HEK293 (cell line): ENCODE measurements at regions not wholly inside any gene's neighbourhood (a gene's known extent, or its start where the extent isn't known, plus 50 kb on each side); places are given as distances from the start of the nearest gene placed in this dataset.

Experiments
- CTCF ChIA-PET: fragments of 350-600 bp; formaldehyde crosslinking; extraction: SDS; loops from one replicate; lab custom pipeline; 2021; ENCODE audit warnings: antibody characterized with exemption; lab: Yijun Ruan, JAX
- POLR2A ChIA-PET: fragments of 300-600 bp; formaldehyde crosslinking; extraction: SDS; loops from one replicate; lab custom pipeline; 2020; ENCODE audit warnings: antibody characterized with exemption, inconsistent platforms; lab: Yijun Ruan, JAX
- H3K27ac ChIP-seq: fragments of 200-500 bp; sonication (Bioruptor generic); 2 replicates; pipeline ENCODE4 v1.5.1; 2014; ENCODE audit warnings: low read depth, low read length, control low read depth, inconsistent platforms; ENCODE audit errors: extremely low read depth
- H3K36me3 ChIP-seq, 2 experiments: fragments of 200-500 bp in 1 of 2; sonication (Bioruptor generic) in 1 of 2; 1 replicate in 1 of 2; 2 replicates in 1 of 2; pipeline ENCODE4 v1.5.1; 2014 to 2017; ENCODE audit warnings: inconsistent platforms in 2 of 2, low read length in 2 of 2; ENCODE audit not compliant: control insufficient read depth in 2 of 2, insufficient read depth in 1 of 2
- H3K4me1 ChIP-seq: fragments of 200-500 bp; sonication (Bioruptor generic); 2 replicates; pipeline ENCODE4 v1.5.1; 2014; ENCODE audit warnings: mild to moderate bottlenecking, low read length, inconsistent platforms; ENCODE audit not compliant: control insufficient read depth, insufficient read depth
- H3K4me3 ChIP-seq: 2 replicates; pipeline ENCODE4 v1.5.1; 2011; ENCODE audit warnings: low read depth, mild to moderate bottlenecking, control low read depth, low read length, moderate library complexity
- H3K9me3 ChIP-seq: fragments of 200-500 bp; sonication (Bioruptor generic); 2 replicates; pipeline ENCODE4 v1.5.1; 2014; ENCODE audit warnings: low read depth, low read length, inconsistent platforms; ENCODE audit not compliant: control insufficient read depth, insufficient read depth
- GLI2 ChIP-seq: fragments of 450-650 bp; formaldehyde crosslinking; IDR thresholded peaks from 2 replicates; pipeline ENCODE4; 2017; ENCODE audit warnings: missing biosample characterization, missing genetic modification characterization, low read depth, borderline replicate concordance
- GLIS1 ChIP-seq: fragments of 450-650 bp; formaldehyde crosslinking; IDR thresholded peaks from 2 replicates; pipeline ENCODE4 v1.5.1; 2016; ENCODE audit warnings: missing biosample characterization, missing genetic modification characterization
- KLF1 ChIP-seq: fragments of 450-650 bp; formaldehyde crosslinking; IDR thresholded peaks from 2 replicates; pipeline ENCODE4 v1.5.1; 2016; ENCODE audit warnings: missing biosample characterization, missing genetic modification characterization
- MZF1 ChIP-seq: fragments of 450-650 bp; formaldehyde crosslinking; IDR thresholded peaks from 2 replicates; pipeline ENCODE4 v1.5.1; 2017; ENCODE audit warnings: missing biosample characterization, missing genetic modification characterization, borderline replicate concordance
- YY2 ChIP-seq: fragments of 450-650 bp; formaldehyde crosslinking; IDR thresholded peaks from 2 replicates; pipeline ENCODE4 v1.5.1; 2016; ENCODE audit warnings: missing biosample characterization, missing genetic modification characterization
- ZBTB7A ChIP-seq: fragments of 450-650 bp; formaldehyde crosslinking; IDR thresholded peaks from 2 replicates; pipeline ENCODE4 v1.5.1; 2016; ENCODE audit warnings: low read depth, missing biosample characterization, missing genetic modification characterization
- ZFP69B ChIP-seq: fragments of 450-650 bp; formaldehyde crosslinking; IDR thresholded peaks from 2 replicates; pipeline ENCODE4 v1.5.1; 2016; ENCODE audit warnings: missing biosample characterization, missing genetic modification characterization
- ZIC2 ChIP-seq: fragments of 450-650 bp; formaldehyde crosslinking; IDR thresholded peaks from 2 replicates; pipeline ENCODE4 v1.5.1; 2016; ENCODE audit warnings: missing biosample characterization, missing genetic modification characterization
- ZNF132 ChIP-seq: fragments of 450-650 bp; formaldehyde crosslinking; IDR thresholded peaks from 2 replicates; pipeline ENCODE4 v1.5.1; 2017; ENCODE audit warnings: missing biosample characterization, missing genetic modification characterization, borderline replicate concordance
- ZNF169 ChIP-seq: fragments of 450-650 bp; formaldehyde crosslinking; IDR thresholded peaks from 2 replicates; pipeline ENCODE4 v1.5.1; 2016; ENCODE audit warnings: missing biosample characterization, missing genetic modification characterization
- ZNF184 ChIP-seq: fragments of 450-650 bp; IDR thresholded peaks from 2 replicates; pipeline ENCODE4 v1.5.1; 2018; ENCODE audit warnings: missing biosample characterization, mild to moderate bottlenecking, missing genetic modification characterization
- ZNF19 ChIP-seq: fragments of 450-650 bp; formaldehyde crosslinking; IDR thresholded peaks from 2 replicates; pipeline ENCODE4; 2016; ENCODE audit warnings: missing biosample characterization, missing genetic modification characterization, low read depth
- ZNF26 ChIP-seq: fragments of 450-650 bp; formaldehyde crosslinking; IDR thresholded peaks from 2 replicates; pipeline ENCODE4 v1.5.1; 2016; ENCODE audit warnings: missing biosample characterization, missing genetic modification characterization
- ZNF274 ChIP-seq, 2 experiments: fragments of 200-500 bp in 1 of 2; fragments of 450-650 bp in 1 of 2; sonication (Bioruptor generic) in 1 of 2; formaldehyde crosslinking in 1 of 2; IDR thresholded peaks; 2 replicates each; pipeline versions ENCODE4 v1.5.1 to v1.6.1; 2014 to 2016; ENCODE audit warnings: borderline replicate concordance in 1 of 2, inconsistent platforms in 1 of 2, low read length in 1 of 2, missing biosample characterization in 1 of 2, missing genetic modification characterization in 1 of 2
- ZNF335 ChIP-seq: fragments of 450-650 bp; formaldehyde crosslinking; conservative IDR thresholded peaks from 2 replicates; pipeline ENCODE4 v1.5.1; 2016; ENCODE audit warnings: missing biosample characterization, missing genetic modification characterization
- ZNF362 ChIP-seq: fragments of 450-650 bp; formaldehyde crosslinking; IDR thresholded peaks from 2 replicates; pipeline ENCODE4 v1.5.1; 2016; ENCODE audit warnings: missing biosample characterization, missing genetic modification characterization
- ZNF513 ChIP-seq: fragments of 450-650 bp; IDR thresholded peaks from 2 replicates; pipeline ENCODE4 v1.5.1; 2018; ENCODE audit warnings: missing biosample characterization, missing genetic modification characterization
- ZNF521 ChIP-seq: fragments of 450-650 bp; formaldehyde crosslinking; IDR thresholded peaks from 2 replicates; pipeline ENCODE4 v1.5.1; 2017; ENCODE audit warnings: missing biosample characterization, mild to moderate bottlenecking, missing genetic modification characterization
- ZNF664 ChIP-seq: fragments of 450-650 bp; formaldehyde crosslinking; IDR thresholded peaks from 2 replicates; pipeline ENCODE4 v1.5.1; 2016; ENCODE audit warnings: missing biosample characterization, missing genetic modification characterization
- ZNF677 ChIP-seq: fragments of 450-650 bp; IDR thresholded peaks from 2 replicates; pipeline ENCODE4 v1.5.0; 2018; ENCODE audit warnings: missing biosample characterization, mild to moderate bottlenecking, missing genetic modification characterization, moderate library complexity
- ZNF747 ChIP-seq: fragments of 450-650 bp; formaldehyde crosslinking; IDR thresholded peaks from 2 replicates; pipeline ENCODE4 v1.5.1; 2016; ENCODE audit warnings: missing biosample characterization, missing genetic modification characterization
- ZNF843 ChIP-seq: fragments of 450-650 bp; formaldehyde crosslinking; IDR thresholded peaks from 2 replicates; pipeline ENCODE4 v1.5.1; 2016; ENCODE audit warnings: missing biosample characterization, missing genetic modification characterization
- TF ChIP-seq, protein P1 (sequence below): fragments of 450-650 bp; formaldehyde crosslinking; IDR thresholded peaks from 2 replicates; pipeline ENCODE4; 2016; ENCODE audit warnings: missing biosample characterization, missing genetic modification characterization
- TF ChIP-seq, protein P2 (sequence below): fragments of 450-650 bp; formaldehyde crosslinking; IDR thresholded peaks from 2 replicates; pipeline ENCODE4 v1.5.1; 2016; ENCODE audit warnings: missing biosample characterization, missing genetic modification characterization
- TF ChIP-seq, protein P3 (sequence below): fragments of 450-650 bp; formaldehyde crosslinking; IDR thresholded peaks from 2 replicates; pipeline ENCODE4 v1.5.1; 2016; ENCODE audit warnings: missing biosample characterization, missing genetic modification characterization

GRCh38 chr2:228493852-228494251, 312.4 kb upstream of the SPHKAP start (continued):
- no peak for TF ChIP-seq YY2 (tag by site-specific recombination)
- no peak for TF ChIP-seq ZNF521 (tag by site-specific recombination)
- no peak for TF ChIP-seq ZNF335 (tag by site-specific recombination)
- TF ChIP-seq, protein P1, sequence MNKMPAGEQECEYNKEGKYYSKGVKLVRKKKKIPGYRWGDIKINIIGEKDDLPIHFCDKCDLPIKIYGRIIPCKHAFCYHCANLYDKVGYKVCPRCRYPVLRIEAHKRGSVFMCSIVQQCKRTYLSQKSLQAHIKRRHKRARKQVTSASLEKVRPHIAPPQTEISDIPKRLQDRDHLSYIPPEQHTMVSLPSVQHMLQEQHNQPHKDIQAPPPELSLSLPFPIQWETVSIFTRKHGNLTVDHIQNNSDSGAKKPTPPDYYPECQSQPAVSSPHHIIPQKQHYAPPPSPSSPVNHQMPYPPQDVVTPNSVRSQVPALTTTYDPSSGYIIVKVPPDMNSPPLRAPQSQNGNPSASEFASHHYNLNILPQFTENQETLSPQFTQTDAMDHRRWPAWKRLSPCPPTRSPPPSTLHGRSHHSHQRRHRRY (tag by site-specific recombination): no peak
- no peak for TF ChIP-seq GLIS1
- TF ChIP-seq ZBTB7A (tag by site-specific recombination): no peak
- no peak for TF ChIP-seq ZFP69B (tag by site-specific recombination)

DNA sequence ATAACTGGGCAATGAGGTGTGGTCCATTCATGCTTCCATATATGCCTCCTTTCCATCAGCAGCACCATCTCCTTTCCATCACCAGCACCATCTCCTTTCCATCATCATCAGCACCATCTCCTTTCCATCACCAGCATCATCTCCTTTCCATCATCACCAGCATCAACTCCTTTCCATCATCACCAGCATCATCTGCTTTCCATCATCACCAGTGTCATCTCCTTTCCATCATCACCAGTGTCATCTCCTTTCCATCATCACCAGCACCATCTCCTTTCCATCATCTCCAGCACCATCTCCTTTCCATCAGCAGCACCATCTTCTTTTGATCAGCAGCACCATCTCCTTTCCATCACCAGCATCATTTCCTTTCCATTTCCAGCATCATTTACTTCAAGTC, 297.5 kb upstream of the SPHKAP start:
- Histone ChIP-seq H3K4me1 (no peaks in the 10 kb centered on the region), H3K4me3 (no peak overlapping the region), H3K27ac (no peak overlapping the region), H3K36me3 (no peaks in the 10 kb centered on the region), H3K9me3 (no peaks in the 10 kb centered on the region)
- TF ChIP-seq ZNF677 (no peak), ZNF843 (tag by site-specific recombination) (no peak), GLI2 (tag by site-specific recombination) (no peak), ZNF169 (tag by site-specific recombination) (no peak), ZNF132 (tag by site-specific recombination) (no peak), ZNF513 (tag by site-specific recombination) (no peak)
- TF ChIP-seq, protein P2, sequence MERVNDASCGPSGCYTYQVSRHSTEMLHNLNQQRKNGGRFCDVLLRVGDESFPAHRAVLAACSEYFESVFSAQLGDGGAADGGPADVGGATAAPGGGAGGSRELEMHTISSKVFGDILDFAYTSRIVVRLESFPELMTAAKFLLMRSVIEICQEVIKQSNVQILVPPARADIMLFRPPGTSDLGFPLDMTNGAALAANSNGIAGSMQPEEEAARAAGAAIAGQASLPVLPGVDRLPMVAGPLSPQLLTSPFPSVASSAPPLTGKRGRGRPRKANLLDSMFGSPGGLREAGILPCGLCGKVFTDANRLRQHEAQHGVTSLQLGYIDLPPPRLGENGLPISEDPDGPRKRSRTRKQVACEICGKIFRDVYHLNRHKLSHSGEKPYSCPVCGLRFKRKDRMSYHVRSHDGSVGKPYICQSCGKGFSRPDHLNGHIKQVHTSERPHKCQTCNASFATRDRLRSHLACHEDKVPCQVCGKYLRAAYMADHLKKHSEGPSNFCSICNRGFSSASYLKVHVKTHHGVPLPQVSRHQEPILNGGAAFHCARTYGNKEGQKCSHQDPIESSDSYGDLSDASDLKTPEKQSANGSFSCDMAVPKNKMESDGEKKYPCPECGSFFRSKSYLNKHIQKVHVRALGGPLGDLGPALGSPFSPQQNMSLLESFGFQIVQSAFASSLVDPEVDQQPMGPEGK: no peak
- POLR2A ChIA-PET: no interaction called here
- CTCF ChIA-PET: no interaction called here

DNA sequence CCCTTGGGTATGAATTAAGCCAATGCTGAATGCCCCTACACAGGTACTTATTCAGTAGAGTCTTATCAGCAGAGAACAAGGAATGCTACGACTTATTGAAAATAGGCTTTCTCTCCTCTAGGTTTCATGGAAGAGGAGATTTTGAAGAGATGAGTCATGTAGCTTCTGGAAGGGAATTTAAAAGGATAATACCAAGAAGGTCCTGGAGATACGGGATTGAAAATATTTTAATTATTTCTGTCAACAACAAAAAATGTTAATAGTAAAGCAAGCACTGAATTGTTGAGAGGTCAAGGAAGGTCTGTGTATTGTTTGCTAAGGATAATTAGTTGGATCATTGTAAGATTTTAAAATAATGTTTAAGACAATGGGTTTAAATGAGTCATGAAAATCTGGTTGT, 293.0 kb upstream of the SPHKAP start:
- Histone ChIP-seq H3K4me3 (no peak overlapping the region), H3K9me3 (no peaks in the 10 kb centered on the region), H3K27ac (no peak overlapping the region), H3K36me3 (no peaks in the 10 kb centered on the region), H3K4me1 (no peaks in the 10 kb centered on the region)
- CTCF ChIA-PET: interaction anchor here (0.6 to 1.0 kb wide), 2 partner anchors 10 to 185 kb away, joined by 3 to 4 read pairs; no protein-coding TSS in a partner anchor
- POLR2A ChIA-PET: no interaction called here
- TF ChIP-seq KLF1 (tag by site-specific recombination): no peak
- TF ChIP-seq ZNF184 (tag by site-specific recombination): no peak
- no peak for TF ChIP-seq ZNF274 (IDR thresholded peaks at IDR 0.05; ENCODE audit: low read length)
- no peak for TF ChIP-seq ZNF274 (tag by site-specific recombination; IDR thresholded peaks at IDR 0.05; ENCODE audit: borderline replicate concordance)
- no peak for TF ChIP-seq GLI2 (tag by site-specific recombination)
- no peak for TF ChIP-seq ZNF747
- no peak for TF ChIP-seq ZBTB7A (tag by site-specific recombination)
- TF ChIP-seq ZNF26 (tag by site-specific recombination): no peak
- no peak for TF ChIP-seq ZNF664 (tag by site-specific recombination)
- TF ChIP-seq ZIC2 (tag by site-specific recombination): no peak
- TF ChIP-seq, protein P3, sequence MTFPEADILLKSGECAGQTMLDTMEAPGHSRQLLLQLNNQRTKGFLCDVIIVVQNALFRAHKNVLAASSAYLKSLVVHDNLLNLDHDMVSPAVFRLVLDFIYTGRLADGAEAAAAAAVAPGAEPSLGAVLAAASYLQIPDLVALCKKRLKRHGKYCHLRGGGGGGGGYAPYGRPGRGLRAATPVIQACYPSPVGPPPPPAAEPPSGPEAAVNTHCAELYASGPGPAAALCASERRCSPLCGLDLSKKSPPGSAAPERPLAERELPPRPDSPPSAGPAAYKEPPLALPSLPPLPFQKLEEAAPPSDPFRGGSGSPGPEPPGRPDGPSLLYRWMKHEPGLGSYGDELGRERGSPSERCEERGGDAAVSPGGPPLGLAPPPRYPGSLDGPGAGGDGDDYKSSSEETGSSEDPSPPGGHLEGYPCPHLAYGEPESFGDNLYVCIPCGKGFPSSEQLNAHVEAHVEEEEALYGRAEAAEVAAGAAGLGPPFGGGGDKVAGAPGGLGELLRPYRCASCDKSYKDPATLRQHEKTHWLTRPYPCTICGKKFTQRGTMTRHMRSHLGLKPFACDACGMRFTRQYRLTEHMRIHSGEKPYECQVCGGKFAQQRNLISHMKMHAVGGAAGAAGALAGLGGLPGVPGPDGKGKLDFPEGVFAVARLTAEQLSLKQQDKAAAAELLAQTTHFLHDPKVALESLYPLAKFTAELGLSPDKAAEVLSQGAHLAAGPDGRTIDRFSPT (tag by site-specific recombination): no peak
- no peak for TF ChIP-seq ZNF19 (tag by site-specific recombination)
- no peak for TF ChIP-seq ZNF362 (tag by site-specific recombination)
- no peak for TF ChIP-seq MZF1
